HG02981 (cell line): ENCODE measurements at regions not wholly inside any gene's neighbourhood (a gene's known extent, or its start where the extent isn't known, plus 50 kb on each side); places are given as distances from the start of the nearest gene placed in this dataset.

ENCODE experiments used
- ATAC-seq: cut with Tn5 transposase; IDR thresholded peaks from one replicate; pipeline ENCODE4 v1.9.1; 2021; ENCODE audit warnings: mild to moderate bottlenecking, moderate library complexity; ENCODE audit not compliant: unreplicated experiment

- no peak for ATAC-seq
Measured at GRCh38 chr1:219526074-219526473, 86.8 kb downstream of the ZC3H11B start.

- ATAC-seq: no peak
Measured at GRCh38 chr1:219523411-219523810, 89.5 kb downstream of the ZC3H11B start.

GRCh38 chr1:219521325-219521724 lies 91.6 kb downstream of the ZC3H11B start:
- ATAC-seq: no peak

GRCh38 chr1:219520241-219520640 lies 92.7 kb downstream of the ZC3H11B start:
- ATAC-seq: no peak

- no peak for ATAC-seq
Measured at GRCh38 chr1:219518907-219519248, 94.0 kb downstream of the ZC3H11B start.

GRCh38 chr1:219518168-219518906 lies 94.6 kb downstream of the ZC3H11B start:
- ATAC-seq: no peak

GRCh38 chr1:219517031-219517430 lies 95.9 kb downstream of the ZC3H11B start:
- no peak for ATAC-seq

- ATAC-seq: no peak
Measured at GRCh38 chr1:219514728-219515127, 98.2 kb downstream of the ZC3H11B start.

- no peak for ATAC-seq
Measured at GRCh38 chr1:219507437-219507836, 105.5 kb downstream of the ZC3H11B start.

GRCh38 chr1:219506936-219507335 lies 106.0 kb downstream of the ZC3H11B start:
- no peak for ATAC-seq

GRCh38 chr1:219506473-219506899 lies 106.4 kb downstream of the ZC3H11B start:
- no peak for ATAC-seq

GRCh38 chr1:219505886-219506285 lies 107.0 kb downstream of the ZC3H11B start:
- ATAC-seq: no peak

- ATAC-seq: no peak
Measured at GRCh38 chr1:219503604-219504003, 109.3 kb downstream of the ZC3H11B start.

GRCh38 chr1:219500327-219500897 lies 112.5 kb downstream of the ZC3H11B start:
- no peak for ATAC-seq

- ATAC-seq: no peak
Measured at GRCh38 chr1:219498666-219499065, 114.2 kb downstream of the ZC3H11B start.

GRCh38 chr1:219495737-219496408 lies 117.0 kb downstream of the ZC3H11B start:
- ATAC-seq: no peak

- ATAC-seq: no peak
Measured at GRCh38 chr1:219492717-219493116, 120.2 kb downstream of the ZC3H11B start.

- no peak for ATAC-seq
Measured at GRCh38 chr1:219490566-219490965, 122.3 kb downstream of the ZC3H11B start.

- ATAC-seq: no peak
Measured at GRCh38 chr1:219489636-219490035, 123.3 kb downstream of the ZC3H11B start.

- no peak for ATAC-seq
Measured at GRCh38 chr1:219488275-219488674, 124.6 kb downstream of the ZC3H11B start.

- ATAC-seq: no peak
Measured at GRCh38 chr1:219483530-219483929, 129.4 kb downstream of the ZC3H11B start.

GRCh38 chr1:219480011-219480410 lies 132.9 kb downstream of the ZC3H11B start:
- ATAC-seq: no peak
